Right lobe of liver (tissue), 4 donors: ENCODE measurements at regions not wholly inside any gene's neighbourhood (a gene's known extent, or its start where the extent isn't known, plus 50 kb on each side); places are given as distances from the start of the nearest gene placed in this dataset.

ENCODE experiments used
- CTCF ChIP-seq, 4 donors: fragments of 200-600 bp in 3 of 4; fragments of 450-650 bp in 1 of 4; IDR thresholded peaks; one replicate each; pipeline versions ENCODE4 v1.5.1 to v1.8.0; 2016 to 2022; ENCODE audit warnings: antibody characterized with exemption in 4 of 4, mild to moderate bottlenecking in 2 of 4
- POLR2A ChIP-seq: fragments of 450-650 bp; IDR thresholded peaks from one replicate; pipeline ENCODE4 v1.6.1; 2017; ENCODE audit warnings: antibody characterized with exemption, mild to moderate bottlenecking
- donor health status: DM: no; HTN: no; CAD: no.
- donor health status: DM: no; HTN: no; CAD: no.
- donor health status: DM: no; HTN: yes; CAD: no.

GRCh38 chr5:50905996-50906570, 239.6 kb downstream of the PARP8 start:
- TF ChIP-seq CTCF (IDR thresholded peaks at IDR 0.05) (no peak), POLR2A (no peak)
